ENCODE measurements at regions not wholly inside any gene's neighbourhood (a gene's known extent, or its start where the extent isn't known, plus 50 kb on each side); places are given as distances from the start of the nearest gene placed in this dataset.

- Histone ChIP-seq H3K4me1 (ENCODE audit: insufficient read depth, low read length) (no peaks in the 10 kb centered on the region), H3F3A (ENCODE audit: low read length, unreplicated experiment) (no peaks in the 10 kb centered on the region), H3K9me2 (replicated peaks; ENCODE audit: low read length) (no peaks in the 10 kb centered on the region), H2AFZ (ENCODE audit: low read length) (no peak overlapping the region), H3K27ac (ENCODE audit: low read length) (no peak overlapping the region), H4K20me1 (ENCODE audit: low read length) (no peaks in the 10 kb centered on the region), H3K9ac (ENCODE audit: low read length) (no peak overlapping the region), H3K36me3 (ENCODE audit: low read depth, low read length) (no peaks in the 10 kb centered on the region), H3K27me3 (ENCODE audit: low read length) (peaks cover 19% of the 10 kb centered on the region), H3K9me3 (ENCODE audit: low read length) (no peaks in the 10 kb centered on the region), H3K4me2 (ENCODE audit: low read length) (no peak overlapping the region), H3K79me2 (ENCODE audit: low read length) (no peaks in the 10 kb centered on the region), H3K4me3 (ENCODE audit: low read length) (no peak overlapping the region)
- DNase-seq (no peak), ATAC-seq (no peak)
- ChIA-PET POLR2A (ENCODE audit: unreplicated experiment) (no interaction called here), CTCF (no interaction called here)
- no TSS peak for BruUV-seq (replicated peaks)
- intact Hi-C loops (cut with micrococcal nuclease), result no loop called here
- no peak for TF ChIP-seq CTCF (conservative IDR thresholded peaks at IDR 0.05; ENCODE audit: low read depth, low read length)
- no peak for TF ChIP-seq EZH2phosphoT487 (IDR thresholded peaks at IDR 0.05; ENCODE audit: borderline replicate concordance, low read length)
- no peak for TF ChIP-seq EZH2 (IDR thresholded peaks at IDR 0.05; ENCODE audit: low read length, unreplicated experiment)
Observed at GRCh38 chr7:25520516-25520915, 292.2 kb upstream of the NPVF start.

- peak; percentile 2 for DNase-seq
- BruUV-seq (replicated peaks), result no TSS peak
- POLR2A ChIA-PET (ENCODE audit: unreplicated experiment), result no interaction called here
Observed at GRCh38 chr7:25521236-25521635, 292.9 kb upstream of the NPVF start.

GRCh38 chr7:25522727-25523126, 294.4 kb upstream of the NPVF start:
- Histone ChIP-seq H3K4me2 (ENCODE audit: low read length) (no peak overlapping the region), H3K4me1 (ENCODE audit: insufficient read depth, low read length) (no peaks in the 10 kb centered on the region), H3K36me3 (ENCODE audit: low read depth, low read length) (no peaks in the 10 kb centered on the region), H3K27ac (ENCODE audit: low read length) (no peak overlapping the region), H3K9me3 (ENCODE audit: low read length) (no peaks in the 10 kb centered on the region), H3K27me3 (ENCODE audit: low read length) (peaks cover 39% of the 10 kb centered on the region), H3K9me2 (replicated peaks; ENCODE audit: low read length) (no peaks in the 10 kb centered on the region), H3F3A (ENCODE audit: low read length, unreplicated experiment) (no peaks in the 10 kb centered on the region), H4K20me1 (ENCODE audit: low read length) (no peaks in the 10 kb centered on the region), H2AFZ (ENCODE audit: low read length) (no peak overlapping the region), H3K9ac (ENCODE audit: low read length) (no peak overlapping the region), H3K79me2 (ENCODE audit: low read length) (no peaks in the 10 kb centered on the region), H3K4me3 (ENCODE audit: low read length) (no peak overlapping the region)
- intact Hi-C loops (cut with micrococcal nuclease), result no loop called here
- no TSS peak for BruUV-seq (replicated peaks)
- no peak for ATAC-seq
- CTCF ChIA-PET, result no interaction called here
- no peak for DNase-seq
- TF ChIP-seq EZH2 (IDR thresholded peaks at IDR 0.05; ENCODE audit: low read length, unreplicated experiment) (no peak), CTCF (conservative IDR thresholded peaks at IDR 0.05; ENCODE audit: low read depth, low read length) (no peak), EZH2phosphoT487 (IDR thresholded peaks at IDR 0.05; ENCODE audit: borderline replicate concordance, low read length) (no peak)
- POLR2A ChIA-PET (ENCODE audit: unreplicated experiment), result no interaction called here

More at GRCh38 chr7:25521236-25521635, 292.9 kb upstream of the NPVF start:
- no peak for TF ChIP-seq EZH2phosphoT487 (IDR thresholded peaks at IDR 0.05; ENCODE audit: borderline replicate concordance, low read length)
- no peak for TF ChIP-seq EZH2 (IDR thresholded peaks at IDR 0.05; ENCODE audit: low read length, unreplicated experiment)
- no peak for TF ChIP-seq CTCF (conservative IDR thresholded peaks at IDR 0.05; ENCODE audit: low read depth, low read length)
- Histone ChIP-seq H4K20me1 (ENCODE audit: low read length) (no peaks in the 10 kb centered on the region), H3K4me1 (ENCODE audit: insufficient read depth, low read length) (no peaks in the 10 kb centered on the region), H3F3A (ENCODE audit: low read length, unreplicated experiment) (no peaks in the 10 kb centered on the region), H3K4me2 (ENCODE audit: low read length) (no peak overlapping the region), H3K79me2 (ENCODE audit: low read length) (no peaks in the 10 kb centered on the region), H2AFZ (ENCODE audit: low read length) (no peak overlapping the region), H3K9ac (ENCODE audit: low read length) (no peak overlapping the region), H3K27me3 (ENCODE audit: low read length) (peaks cover 26% of the 10 kb centered on the region), H3K4me3 (ENCODE audit: low read length) (no peak overlapping the region), H3K27ac (ENCODE audit: low read length) (no peak overlapping the region), H3K9me2 (replicated peaks; ENCODE audit: low read length) (no peaks in the 10 kb centered on the region), H3K9me3 (ENCODE audit: low read length) (no peaks in the 10 kb centered on the region), H3K36me3 (ENCODE audit: low read depth, low read length) (no peaks in the 10 kb centered on the region)
- CTCF ChIA-PET, result no interaction called here
- intact Hi-C loops (cut with micrococcal nuclease), result no loop called here
- ATAC-seq, result no peak

Measured in PC-3 (cell line).